Tongue (tissue), 1 donor: ENCODE measurements at regions not wholly inside any gene's neighbourhood (a gene's known extent, or its start where the extent isn't known, plus 50 kb on each side); places are given as distances from the start of the nearest gene placed in this dataset.
A peak's percentile ranks its signal among the peaks of the same experiment; 100 is the strongest.
"Not testable (repeated sequence)": the region's sequence is repeated elsewhere in the genome, so short reads cannot be mapped to it uniquely, and the experiment has no call there.

Experiments
- DNase-seq: peaks from one replicate; pipeline ENCODE4 v3.0.0-alpha.2; 2015

DNA sequence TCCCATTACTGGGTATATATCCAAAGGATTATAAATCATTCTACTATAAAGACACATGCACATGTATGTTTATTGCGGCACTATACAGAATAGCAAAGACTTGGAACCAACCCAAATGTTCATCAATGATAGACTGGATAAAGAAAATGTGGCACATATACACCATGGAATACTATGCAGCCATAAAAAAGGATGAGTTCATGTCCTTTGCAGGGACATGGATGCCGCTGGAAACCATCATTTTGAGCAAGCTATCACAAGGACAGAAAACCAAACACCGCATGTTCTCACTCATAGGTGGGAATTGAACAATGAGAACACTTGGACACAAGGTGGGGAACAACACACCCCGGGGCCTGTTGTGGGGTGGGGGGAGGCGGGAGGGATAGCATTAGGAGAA, 57.0 kb upstream of the NEUROD1 start:
- DNase-seq: not testable (repeated sequence)

DNA sequence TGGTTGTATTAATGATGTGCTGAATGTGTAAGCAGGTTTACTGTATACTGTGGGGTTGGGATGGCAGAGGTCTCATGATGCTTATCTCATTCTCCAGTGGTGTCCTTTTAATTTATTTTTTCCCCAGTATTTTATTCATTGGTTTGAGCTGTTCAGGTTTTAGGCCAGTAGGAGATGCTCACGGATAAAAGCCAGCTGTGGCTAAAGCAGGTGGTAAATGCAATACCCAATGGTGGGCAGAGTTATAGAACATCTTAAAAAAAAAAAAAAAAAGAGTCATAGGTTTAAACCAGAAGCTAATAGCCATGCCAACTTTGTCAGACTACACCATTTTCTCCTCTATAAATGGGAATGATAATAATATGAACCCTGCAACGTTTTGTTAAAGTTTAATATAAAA, 57.8 kb upstream of the NEUROD1 start:
- DNase-seq: no peak

DNA sequence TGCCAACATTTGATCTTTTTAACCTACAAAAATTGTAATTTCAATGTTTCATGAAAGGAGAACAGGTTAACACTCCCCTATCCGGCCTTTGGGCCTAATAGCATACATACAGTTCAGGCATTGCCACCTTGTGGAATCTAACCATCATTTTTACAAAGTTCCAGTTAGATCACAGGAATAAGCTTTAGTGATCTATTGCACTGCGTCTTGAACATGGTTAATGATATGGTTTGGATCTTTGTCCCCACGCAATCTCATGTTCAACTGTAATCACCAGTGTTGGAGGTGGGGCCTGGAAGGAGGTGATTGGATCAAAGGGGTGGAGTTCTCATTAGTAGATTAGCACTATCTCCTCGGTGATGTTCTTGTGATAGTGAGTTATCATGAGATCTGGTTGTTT, 58.2 kb upstream of the NEUROD1 start:
- DNase-seq: no peak

DNA sequence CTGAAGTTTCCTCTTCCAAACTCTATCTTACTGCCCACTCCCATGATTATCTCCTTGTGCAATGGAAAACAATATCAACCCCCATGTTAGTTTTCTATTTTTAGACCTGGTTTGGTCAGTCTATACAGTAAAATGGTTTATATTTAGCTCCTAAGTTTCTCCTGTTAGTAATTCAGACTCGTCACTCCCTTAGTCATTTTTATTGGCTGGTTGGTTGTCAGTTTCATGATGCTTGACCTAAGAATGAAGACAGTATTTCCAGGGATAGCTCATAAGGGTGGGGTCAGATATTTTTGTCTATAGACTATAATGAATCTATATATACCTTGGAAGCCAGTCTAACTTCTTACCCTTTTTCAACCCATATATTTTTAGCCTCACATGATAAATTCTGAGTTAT, 61.4 kb upstream of the NEUROD1 start:
- no peak for DNase-seq

DNA sequence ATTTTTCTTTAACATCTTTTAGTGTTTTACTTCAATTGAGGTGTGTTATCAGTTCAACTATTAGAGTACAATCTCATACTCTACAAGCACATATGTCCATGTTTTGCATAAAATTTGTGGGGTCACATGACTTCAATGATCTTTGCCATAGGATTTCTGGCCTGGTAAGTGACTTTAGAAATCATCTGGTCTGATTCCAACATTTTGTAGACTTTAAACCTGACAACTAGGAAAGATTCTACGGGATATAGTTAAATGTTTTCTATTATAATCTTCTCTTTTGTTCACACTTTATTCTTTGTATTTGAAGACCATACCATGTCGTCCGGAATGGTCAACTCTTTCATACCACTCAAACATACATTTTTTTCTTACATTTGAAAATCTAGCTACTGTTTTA, 62.0 kb upstream of the NEUROD1 start:
- no peak for DNase-seq

DNA sequence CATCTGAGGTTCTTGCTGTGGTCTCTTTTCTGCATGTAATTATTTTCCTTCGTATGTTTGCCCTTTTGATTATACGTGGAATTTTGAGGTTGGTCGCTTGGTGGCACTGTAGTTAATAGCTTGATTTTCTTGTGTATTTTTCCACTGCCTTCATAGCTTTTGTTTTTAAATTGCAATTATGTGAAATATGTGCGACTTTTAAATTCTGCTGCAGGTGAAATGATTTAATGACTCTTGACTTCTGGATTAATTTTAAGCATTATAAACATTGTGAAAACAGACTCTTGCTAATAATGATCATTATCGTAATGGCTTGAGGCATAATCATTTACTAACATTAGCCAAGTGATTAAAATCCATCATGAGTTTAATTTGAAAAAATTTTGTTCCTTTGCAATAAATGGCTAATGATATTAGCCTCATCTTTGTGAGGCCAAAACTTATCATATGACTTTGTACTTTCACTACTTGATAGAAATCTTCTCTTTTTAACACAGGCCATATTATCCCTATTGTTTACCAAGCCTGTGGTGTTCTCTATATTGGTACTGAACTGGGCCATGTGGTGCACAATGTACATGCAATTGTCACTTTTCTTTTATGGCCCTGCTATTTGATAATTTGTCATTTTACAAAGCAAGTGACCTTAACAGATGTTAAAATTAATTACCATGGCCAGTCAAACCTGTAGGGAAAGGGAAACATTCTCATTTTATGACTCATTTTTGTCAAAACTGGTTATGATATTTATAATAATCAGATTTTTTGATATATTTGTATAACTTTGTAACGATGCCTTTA, 62.8 kb upstream of the NEUROD1 start:
- DNase-seq: peak; percentile 77

DNA sequence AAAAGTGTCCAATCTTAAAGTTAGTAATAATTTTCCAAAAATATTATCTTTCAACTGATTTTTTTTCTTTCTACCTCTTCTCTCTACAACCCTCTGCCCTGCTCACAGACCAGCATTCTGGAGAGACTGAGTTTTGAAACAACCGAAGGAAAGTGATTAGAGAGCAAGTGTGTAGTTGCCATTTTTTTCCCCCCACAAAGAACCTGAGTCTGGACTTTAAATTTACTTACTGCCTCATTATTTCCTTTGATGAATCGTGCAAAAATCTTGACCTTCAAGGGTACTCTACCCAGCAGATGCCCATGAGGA, 63.4 kb upstream of the NEUROD1 start:
- DNase-seq: no peak

DNA sequence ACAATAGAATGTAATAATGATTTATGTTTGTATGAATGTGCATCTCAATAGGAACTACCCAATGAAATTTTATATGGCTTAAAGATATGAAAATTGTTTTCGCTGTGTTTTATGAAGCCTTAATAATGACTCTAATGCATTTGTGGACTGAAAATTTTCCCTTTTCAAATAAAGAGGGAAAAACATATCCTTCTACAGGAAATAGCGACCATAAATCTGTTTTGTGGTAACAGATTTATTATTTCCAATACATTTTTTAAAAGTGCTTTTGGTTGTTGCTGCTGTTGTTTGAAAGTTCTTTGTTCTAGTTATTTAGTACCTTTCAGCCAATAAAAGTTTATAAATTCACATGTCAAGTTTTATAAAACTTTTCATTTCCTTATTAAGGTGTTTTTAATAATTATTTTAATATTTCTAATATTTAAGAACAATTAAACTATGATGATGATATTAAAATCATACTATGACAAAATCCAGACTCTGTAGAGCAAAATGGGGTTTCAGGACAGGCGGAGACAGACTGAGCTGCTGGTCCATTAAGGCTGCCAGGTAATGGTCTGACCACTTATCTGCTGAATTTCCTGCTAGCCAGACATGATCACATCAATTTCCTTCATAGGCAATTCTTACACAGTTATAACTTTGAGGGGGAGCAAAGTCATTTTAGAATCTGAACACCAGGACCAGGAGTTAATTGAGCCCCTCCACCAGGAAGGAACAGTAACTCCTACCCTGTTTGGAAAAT, 65.7 kb upstream of the NEUROD1 start:
- DNase-seq: no peak

DNA sequence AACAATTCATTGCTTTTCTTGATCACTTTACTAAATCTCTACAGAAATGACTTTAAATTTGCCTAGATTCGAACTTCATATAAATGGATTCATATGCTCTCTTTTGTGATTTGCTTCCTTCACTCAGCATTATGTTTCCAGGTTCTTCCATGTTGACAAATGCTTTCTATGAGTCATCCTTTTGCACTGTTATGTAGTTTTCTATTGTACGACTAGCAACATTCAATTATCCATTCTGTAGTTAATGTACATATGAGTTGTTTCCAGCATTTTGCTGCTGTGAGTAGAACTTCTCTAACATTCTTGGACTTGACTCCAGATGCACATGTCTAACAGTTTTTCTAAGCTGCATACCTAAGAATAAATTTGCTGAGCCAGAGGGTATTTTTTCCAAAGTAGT, 66.5 kb upstream of the NEUROD1 start:
- no peak for DNase-seq

DNA sequence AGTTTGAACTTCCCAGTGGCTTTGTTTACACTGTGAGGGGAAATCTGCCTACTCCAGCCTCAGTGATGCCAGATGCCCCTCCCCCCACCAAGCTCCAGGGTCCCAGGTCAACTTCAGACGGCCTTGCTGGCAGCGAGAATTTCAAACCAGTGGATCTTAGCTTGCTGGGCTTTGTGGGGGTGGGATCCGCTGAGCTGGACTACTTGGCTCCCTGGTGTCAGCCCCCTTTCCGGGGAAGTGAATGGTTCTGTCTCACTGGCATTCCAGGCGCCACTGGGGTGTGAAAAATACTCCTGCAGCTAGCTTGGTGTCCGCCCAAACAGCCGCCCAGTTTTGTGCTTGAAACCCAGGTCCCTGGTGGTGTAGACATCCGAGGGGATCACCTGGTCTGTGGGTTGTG, 70.0 kb upstream of the NEUROD1 start:
- no peak for DNase-seq

DNA sequence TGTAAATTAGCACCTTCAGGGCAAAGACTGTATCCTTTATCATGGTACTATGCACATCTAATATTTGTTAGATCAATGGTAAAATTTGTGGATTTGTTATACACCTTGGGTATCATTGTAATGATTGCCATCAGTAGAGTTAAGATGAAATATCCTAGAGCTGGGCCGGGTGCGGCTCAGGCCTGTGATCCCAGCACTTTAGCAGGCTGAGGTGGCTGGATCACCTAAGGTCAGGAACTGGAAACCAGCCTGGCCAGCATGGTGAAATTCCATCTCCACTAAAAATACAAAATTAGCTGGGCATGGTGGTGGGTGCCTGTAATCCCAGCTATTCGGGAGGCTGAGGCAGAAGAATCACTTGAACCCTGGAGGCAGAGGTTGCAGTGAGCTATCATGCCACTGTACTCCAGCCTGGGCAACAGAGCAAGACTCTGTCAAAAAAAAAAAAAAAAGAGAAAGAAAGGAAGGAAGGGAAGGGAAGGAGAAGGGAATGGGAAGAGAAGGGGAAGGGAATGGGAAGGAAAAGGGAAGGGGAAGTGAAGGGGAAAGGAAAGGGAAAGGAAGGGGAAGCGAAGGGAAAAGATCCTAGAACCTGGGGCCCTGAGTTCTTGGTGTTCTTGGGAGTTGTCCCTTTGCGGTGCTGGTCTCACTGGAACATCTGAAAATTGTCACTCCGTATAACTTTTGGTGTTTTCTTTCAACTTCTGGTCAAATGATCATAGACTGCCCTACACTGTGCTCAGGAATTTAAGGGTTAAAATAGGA, 71.1 kb upstream of the NEUROD1 start:
- DNase-seq: no peak

DNA sequence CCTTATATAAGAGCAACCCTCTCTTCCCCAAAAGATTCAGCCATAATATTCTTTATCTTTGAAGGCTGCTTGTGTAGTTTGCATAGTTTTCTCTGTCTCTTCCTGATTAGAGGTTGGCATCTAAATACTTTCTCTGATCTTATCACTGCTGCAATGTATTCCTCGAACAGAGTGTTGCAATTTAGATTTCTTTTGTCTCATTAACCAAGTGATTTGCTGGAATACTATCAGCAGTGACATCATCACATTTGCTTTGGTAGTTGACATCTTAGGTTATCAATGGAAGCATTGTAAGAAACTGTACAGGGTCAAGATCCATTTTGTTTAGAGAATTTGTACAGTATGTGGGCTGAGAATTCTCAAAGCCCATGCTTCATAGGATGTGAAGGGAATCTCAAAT, 72.0 kb upstream of the NEUROD1 start:
- DNase-seq: no peak

DNA sequence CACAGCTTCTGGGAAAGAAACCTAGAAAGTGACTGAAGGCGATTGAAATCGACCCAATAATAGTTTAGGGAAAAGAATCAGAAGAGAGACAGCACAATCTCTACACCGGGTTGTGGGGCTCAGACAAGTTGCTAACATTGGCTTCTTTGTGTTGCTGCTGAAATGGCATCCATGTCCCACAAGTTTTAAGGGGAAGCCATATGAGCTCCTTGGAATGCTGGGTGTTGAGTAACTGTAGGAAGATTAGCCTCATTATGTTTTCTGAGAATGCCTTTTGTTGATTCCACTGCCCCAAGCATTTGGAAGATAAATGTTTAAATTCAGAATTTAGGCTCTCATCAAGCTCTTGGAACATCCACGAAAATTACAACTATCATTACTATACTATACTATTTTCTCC, 73.4 kb upstream of the NEUROD1 start:
- no peak for DNase-seq

DNA sequence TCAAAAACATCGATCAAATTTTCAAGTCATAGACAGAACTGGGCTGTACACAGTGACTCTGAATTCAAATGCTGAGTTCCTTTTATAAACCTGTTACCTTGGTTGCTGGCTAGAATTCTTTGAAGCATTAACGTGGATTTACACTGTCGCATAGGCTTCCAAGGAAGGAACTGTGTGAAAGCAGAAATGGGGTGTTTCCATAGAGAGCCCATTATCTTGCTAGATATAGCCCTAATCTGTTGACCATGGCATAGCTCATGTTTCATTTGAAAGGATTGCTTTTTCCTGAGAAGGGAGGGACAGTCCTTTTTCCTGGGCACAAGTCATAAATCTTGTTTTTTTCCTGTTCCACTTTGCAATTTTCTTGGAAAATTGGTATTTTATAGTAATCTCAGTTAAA, 73.8 kb upstream of the NEUROD1 start:
- DNase-seq: no peak

DNA sequence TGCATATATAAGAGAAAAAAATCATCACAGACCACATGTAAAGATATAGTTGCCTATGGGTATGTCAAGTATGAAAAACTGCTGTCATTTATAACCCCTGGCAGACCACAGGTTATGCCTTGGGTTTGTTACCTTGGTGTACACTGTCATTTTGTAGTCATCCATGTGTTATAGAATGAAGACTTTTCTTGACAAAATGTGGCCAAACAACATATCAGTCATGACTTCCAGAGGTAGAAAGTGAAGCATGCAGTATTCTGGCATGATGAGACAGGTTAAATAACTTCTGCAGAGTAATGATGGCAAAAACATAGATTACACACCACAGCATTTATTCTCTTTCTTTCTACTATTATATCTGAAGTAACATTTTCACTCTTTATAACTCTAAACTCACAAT, 74.9 kb upstream of the NEUROD1 start:
- DNase-seq: no peak

DNA sequence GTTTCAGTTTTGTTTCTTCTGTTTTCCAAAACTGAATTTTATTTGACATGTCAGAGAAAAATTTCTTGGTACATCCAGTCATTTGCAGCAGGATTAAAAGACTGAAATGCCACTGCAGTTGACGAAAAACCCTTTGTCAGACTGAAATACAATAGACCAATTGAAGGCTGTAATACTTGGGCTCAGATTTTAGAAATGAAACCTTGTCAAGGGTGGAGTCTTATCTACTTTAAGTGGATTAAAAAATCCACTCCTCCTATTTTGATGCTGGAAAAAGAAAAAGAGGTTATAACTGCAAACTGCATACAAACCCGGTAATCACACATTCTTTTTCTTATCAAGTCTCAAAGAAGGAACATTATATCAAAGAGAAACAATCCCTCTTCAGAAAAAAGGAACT, 80.2 kb upstream of the NEUROD1 start:
- DNase-seq: no peak

DNA sequence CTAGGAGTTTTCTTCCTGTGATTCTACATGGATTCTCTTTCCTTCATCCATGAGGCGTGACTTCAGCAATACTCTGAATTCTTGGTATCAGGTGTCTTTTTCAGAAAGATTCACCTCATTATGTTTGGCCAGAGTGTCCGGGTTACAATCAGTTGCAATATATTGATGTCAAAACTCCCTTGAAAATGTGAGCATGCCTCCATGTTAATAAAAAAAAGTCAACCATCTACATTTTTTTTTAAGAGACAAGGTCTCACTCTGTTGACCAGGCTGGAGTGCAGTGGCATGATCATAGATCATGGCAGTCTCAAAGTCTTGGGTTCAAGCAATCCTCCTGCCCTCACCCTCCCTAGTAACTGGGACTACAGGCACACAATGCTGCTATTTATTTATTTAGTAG, 80.9 kb upstream of the NEUROD1 start:
- DNase-seq: no peak

DNA sequence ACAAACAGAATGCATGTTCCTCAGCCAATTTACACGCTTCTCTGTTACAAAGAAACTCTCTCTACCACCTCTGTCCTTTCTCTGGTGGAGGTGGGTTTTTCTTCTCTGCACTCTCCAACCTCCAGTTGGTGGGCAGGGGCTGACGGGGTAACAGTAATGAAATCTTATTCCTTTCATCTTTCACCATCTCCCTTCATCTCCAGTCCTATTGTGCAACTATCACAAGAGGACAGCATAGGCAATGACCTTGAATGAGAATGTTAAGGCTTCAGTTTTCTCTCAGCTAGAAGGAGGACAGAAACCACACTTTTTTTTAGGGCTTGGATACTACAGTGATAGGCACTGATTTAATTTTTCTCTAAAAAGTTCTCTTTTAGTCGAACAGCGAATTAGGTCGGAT, 81.7 kb upstream of the NEUROD1 start:
- no peak for DNase-seq

DNA sequence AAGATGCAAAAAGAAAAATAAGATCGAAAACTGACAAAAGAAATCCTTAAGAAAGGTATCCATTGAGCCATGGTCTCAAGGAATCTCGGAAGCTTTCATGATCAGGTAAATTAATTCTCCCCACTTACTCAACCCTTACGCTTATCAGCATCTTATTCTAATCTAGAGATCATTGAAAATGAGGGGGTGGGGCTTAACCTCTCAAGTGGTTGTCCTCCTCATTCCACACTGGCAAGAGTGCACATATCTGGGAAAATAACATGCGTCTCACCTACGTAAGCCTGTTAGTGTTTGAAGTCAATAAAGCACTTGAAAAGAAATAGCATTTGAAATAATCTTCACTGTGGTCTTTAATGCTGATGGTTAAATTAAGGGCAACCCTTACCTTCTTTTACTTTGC, 82.5 kb upstream of the NEUROD1 start:
- DNase-seq: no peak

DNA sequence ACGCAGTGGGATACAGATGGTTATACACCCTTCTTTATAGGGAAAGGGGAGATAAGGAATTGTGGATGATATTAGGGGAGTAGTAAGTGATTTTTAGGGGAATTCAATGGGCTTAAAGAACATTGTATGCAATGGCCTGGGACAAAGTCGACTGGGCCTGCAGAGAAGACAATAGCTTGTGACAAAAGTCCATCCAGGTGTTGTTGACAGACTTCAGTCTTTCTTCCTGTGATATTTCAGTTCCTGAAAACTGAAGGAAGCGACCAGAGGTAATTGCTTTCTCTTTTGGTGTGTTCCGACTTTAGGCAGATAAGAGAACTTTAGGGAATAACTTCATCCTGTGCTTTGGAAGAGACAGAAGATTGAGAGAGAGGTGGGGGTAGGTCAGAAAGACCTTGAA, 83.1 kb upstream of the NEUROD1 start:
- no peak for DNase-seq

DNA sequence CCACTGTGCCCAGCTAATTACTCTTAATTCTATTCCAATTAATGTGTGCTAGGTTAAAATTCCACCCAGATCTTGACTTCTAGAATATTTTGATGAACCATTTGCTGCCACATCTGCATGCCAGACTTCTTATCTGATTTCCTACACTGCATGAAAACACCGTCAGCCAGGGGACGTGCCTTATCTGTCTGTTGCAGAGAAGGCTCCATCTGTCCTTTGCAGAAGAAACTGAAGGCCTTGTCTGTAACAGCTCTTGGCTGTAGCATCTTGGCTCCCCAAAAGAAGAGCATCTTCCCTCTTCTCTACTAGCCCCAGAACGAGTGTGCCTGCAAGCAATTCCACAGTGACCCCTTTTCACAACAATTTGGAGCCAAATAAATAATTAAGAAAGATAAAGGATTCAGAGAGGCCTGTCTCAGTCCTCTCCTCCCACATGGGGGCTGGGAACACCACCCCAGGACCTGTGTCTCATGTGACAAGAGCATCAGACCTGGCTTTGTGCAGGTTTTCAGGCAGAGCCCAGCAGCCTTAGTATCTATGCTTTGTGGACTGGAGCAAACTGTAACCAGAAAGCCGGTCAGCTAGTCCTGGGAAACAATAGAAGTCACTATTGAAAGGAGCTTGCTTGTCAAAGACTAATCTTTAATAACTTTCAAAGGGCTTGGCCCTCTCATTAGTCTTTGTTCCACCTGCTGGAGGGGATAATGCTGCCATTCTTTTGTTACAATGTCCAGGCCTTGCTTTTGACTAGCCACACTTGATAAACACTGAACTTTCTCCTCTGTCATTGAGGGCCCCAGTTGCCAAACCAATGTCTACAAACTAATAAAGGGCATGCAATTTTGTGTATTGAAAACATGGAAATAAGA, 84.0 kb upstream of the NEUROD1 start:
- no peak for DNase-seq

DNA sequence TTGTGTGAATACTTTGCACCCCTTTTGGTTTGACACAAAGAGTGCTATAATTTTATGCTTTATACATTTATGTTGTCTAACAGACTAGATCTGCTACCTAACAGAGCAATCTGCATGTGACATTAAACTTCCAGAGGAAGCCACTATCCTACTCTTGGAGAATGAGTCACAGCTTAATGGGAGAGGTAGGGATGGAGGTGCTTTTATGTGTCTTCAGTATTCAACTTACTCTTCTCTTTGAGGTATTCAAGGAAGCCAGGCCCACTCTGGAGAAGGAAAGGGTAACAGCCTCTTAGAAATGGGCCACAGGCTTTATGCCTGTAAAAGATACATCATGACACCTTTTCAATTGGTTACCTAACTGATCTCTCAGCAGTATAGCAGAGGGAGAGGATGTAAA, 85.8 kb upstream of the NEUROD1 start:
- no peak for DNase-seq

DNA sequence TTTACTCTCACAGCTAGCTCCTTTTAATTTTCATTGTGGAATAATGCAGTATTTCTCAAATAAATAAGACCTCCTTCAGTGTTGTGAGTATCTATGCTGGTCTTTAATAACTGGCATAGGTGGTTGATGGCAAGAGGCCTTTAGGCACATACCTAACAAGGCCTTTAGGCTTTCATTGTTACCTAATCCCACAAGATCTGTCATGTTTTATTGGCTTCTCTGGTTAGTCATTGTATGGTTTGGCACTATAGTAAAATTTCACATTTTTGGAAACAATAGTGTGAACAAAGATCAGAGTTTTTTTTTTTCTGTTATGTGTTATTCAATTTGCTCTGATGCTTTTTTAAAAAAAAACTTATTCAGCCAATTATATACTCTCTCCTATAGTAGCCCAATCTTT, 89.8 kb upstream of the NEUROD1 start:
- no peak for DNase-seq
